Inferior parietal cortex (tissue), 1 donor: ENCODE measurements at regions not wholly inside any gene's neighbourhood (a gene's known extent, or its start where the extent isn't known, plus 50 kb on each side); places are given as distances from the start of the nearest gene placed in this dataset.
"Not testable (repeated sequence)": the region's sequence is repeated elsewhere in the genome, so short reads cannot be mapped to it uniquely, and the experiment has no call there.

Experiments
- DNase-seq: peaks from one replicate; pipeline ENCODE4 v3.0.0-alpha.2; 2016; ENCODE audit errors: extremely low spot score

GRCh38 chr17:72556944-72557826 lies 436.4 kb downstream of the SOX9 start:
- peak; percentile 77 for DNase-seq

DNA sequence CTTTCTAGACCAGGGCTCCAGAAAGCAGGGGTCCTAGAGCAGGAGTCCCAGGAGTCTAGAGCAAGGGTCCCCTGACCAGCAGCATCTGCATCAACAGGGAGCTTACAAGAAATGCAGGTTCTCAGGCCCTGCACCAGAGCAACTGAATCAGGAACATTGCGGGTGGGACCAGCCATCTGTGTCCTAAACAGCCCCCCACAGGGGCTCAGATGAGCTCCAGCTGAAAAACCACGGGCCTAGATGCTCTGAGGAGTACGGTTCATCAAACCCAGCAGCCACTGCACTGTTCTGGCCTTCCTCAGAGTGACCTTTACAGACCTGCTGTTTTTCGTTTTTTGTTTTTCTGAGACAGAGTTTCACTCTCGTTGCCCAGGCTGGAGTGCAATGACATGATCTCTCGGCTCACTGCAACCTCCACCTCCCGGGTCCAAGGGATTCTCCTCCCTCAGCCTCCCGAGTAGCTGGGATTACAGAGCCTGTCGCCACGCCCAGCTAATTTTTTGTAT lies 438.2 kb downstream of the SOX9 start:
- no peak for DNase-seq

DNA sequence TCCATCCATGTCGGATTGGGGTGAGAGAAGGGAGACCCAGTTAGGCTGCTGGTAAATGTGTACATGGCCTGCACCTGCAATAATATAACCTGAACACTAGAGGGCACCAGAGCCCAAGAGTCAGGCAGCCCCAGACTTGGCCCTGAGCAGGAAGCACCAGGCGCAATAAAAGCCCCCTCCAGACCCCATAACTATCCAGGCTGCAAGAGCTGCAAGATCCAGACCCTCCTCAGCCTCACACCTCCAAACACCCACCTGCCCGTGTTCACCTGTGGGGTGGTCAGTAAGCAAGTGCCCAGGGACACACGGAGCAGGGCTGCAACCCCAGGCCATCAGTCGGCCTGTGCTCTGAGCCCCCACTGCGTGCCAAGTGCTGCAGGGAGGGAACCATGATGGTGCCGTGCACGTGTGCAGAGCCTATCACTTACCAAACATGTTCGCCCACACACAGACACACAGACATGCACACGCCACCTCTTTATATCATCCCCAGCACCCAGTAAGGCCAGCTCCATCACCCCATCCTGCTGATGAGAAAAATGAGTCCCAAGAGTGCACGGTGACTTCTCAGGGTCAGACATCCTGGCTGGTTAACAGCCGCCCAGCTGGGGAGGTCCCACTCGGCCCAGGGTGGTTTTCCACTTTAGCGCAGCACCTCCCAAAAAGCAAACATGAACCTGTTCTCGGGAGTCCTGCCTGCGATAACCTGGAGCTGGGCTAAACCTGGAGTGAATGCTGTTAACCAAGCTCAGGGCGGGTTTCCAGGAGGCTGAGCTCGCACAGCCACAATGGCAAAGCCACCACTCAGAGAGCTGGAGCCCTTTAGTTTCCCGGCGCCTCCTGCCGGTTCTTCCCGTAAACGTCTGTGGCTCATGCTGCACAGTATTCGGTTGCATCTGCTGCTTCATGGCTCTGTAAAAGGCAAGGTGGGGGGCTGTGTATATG lies 439.8 kb downstream of the SOX9 start:
- DNase-seq = peak; percentile 76

- no peak for DNase-seq
Observed at GRCh38 chr17:72561266-72561665, 440.4 kb downstream of the SOX9 start.

- DNase-seq = no peak
Observed at GRCh38 chr17:72561680-72562079, 440.9 kb downstream of the SOX9 start.

DNA sequence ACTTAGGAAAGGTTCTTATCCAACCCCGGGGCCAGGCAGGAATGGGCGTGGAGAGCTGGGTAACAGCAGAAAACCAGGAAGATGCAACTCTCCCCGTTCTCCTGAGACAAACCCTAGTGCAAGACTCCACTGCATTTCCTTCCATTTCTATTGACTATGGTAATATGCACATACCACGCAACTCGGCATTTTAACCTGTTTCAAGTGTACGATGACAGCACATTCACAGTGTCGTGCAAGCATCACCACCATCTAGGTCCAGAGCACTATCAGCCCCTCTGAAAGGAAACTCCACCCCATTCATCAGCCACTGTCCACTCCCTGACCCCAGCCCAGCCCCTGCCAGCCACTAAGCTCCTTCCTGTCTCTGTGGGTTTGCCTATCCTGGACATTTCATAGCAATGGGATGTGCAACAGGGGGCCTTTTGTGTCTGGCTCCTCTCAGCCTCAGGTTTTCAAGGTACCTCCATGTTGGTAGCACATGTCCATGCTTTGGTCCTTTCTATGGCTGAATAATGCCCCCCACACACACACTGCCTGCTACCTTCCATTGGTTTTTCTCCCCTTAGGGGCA lies 441.9 kb downstream of the SOX9 start:
- no peak for DNase-seq

DNA sequence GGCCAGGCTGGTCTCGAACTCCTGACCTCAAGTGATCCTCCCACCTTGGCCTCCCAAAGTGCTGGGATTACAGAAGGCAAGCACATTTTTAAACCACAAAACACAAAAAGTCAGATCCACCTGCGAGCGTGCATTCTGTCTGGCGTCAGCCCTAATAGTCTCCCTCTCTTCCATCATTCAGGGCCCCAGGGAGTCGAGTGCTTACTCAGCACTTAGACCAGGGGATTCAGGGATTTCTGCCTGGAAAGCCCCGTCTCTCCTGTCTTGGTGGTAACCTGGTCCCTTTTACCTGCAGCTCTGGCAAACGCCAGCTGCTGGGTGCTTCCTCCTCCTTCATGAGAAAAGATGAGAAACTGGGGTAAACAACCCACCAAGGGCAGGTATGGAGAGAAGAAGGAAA lies 443.1 kb downstream of the SOX9 start:
- no peak for DNase-seq

DNA sequence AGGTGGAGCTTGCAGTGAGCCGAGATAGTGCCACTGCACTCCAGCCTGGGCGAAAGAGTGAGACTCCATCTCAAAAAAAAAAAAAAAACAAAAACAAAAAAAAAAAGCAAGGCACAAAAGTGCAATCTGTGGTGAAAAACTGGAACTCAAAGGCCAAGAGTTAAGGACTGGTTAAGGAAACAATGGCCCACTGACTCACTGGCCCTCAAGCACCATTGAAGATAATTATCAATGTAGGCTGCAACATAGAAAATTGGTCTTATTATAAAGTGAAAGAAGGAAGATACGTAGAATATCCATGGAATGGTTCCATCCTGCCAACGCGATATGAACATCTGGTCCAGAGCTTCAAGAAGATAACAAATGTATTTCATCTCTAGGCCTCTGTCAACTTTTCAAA lies 444.2 kb downstream of the SOX9 start:
- no peak for DNase-seq

DNA sequence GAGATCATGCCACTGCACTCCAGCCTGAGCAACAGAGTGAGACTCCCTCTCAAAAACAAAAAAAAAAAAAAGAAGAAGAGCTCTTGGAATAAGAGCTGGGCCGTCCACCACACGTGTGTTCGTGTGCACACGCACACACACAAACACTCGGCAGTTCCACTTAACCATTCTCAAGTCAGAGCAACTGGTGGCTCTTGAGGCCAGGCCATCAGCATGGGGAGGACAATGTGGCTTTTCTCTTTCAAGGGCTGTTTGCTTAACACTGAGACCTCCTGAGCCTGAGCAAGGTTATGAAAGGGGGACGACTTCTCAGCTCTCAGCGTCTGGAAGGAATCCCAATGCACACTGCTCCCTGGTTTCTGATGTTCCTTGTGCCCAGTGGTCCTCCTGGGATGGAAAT lies 444.9 kb downstream of the SOX9 start:
- no peak for DNase-seq

DNA sequence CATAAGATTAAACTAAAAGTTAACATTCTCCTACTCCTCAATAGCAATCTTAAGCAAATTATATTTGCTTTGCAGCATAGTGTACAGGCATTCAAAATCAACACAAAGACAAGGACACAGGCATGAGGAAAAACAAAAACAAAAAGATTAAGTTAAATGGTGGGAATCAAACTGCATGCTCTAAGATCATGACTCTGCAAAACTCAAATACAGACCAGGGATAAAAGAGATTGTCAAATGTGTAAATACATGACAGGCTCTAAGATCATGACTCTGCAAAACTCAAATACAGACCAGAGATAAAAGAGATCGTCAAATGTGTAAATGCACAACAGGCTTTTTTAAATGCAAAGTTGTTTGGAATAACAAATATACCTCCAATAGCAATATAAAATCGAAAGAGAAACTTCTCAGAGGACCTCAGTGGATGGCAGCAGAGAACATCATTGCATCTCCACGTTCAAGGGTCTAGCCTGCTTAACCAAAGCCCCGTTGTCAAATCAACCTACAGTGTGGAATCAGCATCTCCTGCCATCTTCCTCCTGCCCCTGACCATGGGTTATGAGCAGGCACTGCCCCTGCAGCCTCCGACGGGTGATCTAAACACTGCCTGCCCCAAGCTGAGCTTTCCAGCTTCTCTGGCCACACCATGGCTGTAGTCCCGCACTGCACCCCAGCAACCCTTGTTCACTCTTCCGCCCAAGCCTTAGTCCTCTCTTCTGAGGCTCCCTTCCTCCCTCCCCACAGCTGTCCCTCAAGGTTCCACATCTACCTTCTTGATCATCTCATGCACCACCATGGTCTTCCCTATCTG lies 446.1 kb downstream of the SOX9 start:
- DNase-seq = no peak

DNA sequence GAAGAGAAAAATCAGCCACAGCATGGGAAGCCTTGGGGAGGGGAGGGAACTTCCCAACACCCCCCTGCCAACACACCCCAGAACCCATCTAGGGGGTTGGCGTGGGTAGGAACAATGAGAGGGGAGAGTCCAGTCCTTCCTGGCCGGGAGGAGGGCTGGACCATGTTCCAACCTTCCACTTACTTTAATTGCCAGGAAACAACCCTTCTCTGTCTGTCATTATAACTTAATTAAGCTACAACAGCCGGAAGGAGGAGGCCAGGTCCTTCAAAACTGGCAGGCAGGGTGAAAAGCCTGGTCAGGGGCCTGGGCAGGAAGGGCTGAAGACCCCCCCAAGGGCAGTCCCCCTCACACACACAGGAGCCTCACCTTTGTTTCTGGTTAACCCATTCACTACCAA lies 447.0 kb downstream of the SOX9 start:
- DNase-seq = no peak

GRCh38 chr17:72569148-72569946 lies 448.5 kb downstream of the SOX9 start:
- DNase-seq = no peak

DNA sequence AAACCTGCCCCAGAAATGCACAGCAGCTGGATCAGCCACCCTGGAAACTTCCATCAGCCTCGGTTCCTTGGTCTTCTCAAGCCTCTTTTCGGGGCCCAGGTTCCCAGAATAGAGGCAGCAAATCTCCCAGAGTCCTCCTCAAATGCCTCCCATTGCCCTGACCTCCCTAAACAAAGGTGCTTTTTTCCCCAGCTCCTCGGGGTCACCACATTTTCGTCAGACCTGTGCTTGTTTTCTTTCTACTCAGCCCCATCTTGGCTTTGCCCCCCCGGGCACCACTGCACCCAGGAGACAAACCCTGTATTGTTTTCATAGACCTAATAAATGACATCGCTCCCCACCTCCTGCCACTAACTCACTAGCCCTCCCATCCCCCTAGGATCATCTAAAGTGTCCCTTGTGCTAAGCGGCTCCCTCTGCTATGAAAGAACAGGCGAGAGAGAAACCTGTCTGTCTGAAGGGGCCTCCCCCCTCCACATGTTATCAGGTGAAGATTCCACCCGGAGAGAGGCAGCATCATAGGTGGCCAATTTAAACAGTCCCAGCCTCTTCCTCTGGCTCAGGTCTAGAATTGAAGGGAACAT lies 451.1 kb downstream of the SOX9 start:
- no peak for DNase-seq

- no peak for DNase-seq
Observed at GRCh38 chr17:72572604-72573491, 452.0 kb downstream of the SOX9 start.

DNA sequence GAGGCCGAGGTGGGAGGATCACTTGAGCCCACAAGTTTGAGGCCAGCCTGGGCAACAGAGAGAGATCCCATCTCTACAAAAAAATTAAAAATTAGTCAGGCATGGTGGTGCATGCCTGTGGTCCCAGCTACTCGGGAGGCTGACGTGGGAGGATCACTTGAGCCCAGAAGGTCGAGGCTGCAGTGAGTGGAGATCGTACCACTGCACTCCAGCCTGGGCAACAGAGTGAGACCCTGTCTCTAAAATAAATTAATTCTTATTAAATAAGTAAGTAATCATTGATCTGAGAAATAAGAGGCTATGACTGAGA lies 452.6 kb downstream of the SOX9 start:
- DNase-seq = not testable (repeated sequence)

DNA sequence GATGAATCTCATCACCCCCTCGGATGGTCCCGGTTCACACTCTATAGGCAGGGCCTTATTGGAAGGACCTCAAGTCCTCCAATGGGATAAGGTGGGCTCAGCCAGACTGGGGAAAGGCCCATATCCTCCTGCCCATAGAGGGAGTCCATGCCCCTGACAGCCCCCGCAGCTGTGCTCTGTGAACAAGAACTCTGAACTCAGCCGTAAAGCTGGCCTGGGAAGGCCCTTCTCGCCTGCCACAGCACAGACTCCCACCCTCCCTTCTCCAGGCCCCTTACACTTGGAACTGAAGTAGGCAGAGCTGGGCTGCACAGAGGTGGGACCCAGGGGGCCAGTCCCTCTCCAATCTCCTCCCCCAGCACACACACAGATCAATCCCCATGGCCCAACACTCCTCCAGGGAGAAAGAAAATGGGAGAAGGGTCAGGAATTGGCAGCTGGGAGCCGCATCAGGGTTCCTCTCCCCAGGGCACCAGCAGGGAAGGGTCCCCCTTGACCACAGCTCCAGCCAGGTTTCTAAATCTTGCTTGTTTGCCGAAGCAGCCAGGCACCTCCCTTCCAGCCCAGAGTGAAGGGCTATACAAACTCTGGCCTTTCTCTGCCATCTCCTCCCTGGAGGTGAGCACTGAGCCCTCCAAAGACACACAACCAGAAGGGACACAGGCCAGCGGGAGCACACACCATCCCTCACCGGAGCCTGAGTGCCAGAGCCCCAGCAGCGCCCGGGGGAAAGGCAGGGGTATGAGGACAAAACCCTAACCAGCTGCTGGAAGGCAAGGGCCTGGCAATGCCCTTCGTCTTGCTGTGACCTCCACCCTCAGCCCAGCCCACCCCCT lies 454.1 kb downstream of the SOX9 start:
- DNase-seq = no peak

DNA sequence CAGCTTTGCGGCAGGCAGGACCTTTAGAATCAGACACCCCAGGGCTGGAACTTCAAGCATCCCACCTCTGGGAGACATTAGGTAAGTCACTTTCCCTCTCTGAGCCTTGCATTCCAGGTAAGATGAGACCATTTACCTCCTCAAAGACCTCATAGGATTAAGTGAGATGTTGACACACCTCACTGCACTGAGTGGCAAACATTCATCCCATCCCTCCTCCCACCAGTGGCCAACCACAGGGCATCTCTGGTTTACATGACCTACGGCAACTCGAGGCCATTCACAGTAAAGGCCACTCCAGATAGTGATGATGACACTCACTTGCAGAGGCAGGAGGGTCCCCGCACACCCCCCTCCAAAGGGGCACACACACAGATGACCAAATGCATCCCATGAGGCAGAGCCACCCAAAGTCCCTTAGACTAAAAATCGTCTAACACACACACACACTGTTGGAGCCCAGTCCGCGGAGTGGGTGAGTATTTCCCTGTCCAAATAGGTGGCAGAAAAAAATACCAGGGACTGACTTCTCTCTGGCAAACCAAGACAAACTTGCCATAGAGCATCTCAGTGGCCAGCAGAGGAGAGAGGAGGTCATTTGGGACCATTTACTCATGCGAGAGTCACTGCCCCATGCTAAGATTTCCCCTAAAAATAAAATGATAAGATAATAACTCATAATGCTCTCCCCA lies 454.9 kb downstream of the SOX9 start:
- DNase-seq = no peak

DNA sequence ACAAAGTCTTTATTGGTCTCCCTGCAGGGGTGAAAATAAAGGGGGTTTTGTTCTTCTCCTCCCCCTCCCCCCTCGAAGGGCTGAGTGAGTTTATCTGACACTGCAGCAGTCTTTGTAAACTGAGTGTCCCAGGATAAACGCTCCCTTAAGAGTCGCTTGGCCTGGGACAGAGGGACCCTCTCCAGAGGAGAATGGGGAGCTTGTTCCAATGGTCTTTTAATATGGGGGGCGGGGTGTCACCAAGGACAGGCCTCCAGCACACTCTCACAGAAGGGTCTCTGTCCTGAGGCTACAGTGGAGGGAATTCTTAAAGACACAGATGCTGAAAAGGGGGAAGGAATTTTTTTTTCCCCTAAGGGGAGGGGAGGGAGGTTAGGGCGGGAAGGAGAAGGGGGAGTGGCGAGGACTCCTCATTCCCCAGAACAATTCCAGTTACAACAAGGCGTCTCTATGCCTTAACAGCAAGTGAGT lies 455.5 kb downstream of the SOX9 start:
- DNase-seq = no peak
